Urothelium cell line (cell line): ENCODE measurements at regions not wholly inside any gene's neighbourhood (a gene's known extent, or its start where the extent isn't known, plus 50 kb on each side); places are given as distances from the start of the nearest gene placed in this dataset.
"Not testable (repeated sequence)": the region's sequence is repeated elsewhere in the genome, so short reads cannot be mapped to it uniquely, and the experiment has no call there.

Source experiments
- DNase-seq: peaks from one replicate; pipeline ENCODE4 v3.0.0; 2011; ENCODE audit warnings: low spot score, mixed read lengths
- FAIRE-seq: peaks from 2 replicates; lab custom pipeline; 2011; peaks lifted over from hg19 to GRCh38; lab: Jason Lieb, UNC

GRCh38 chr16:62780081-62780480 lies 743.8 kb upstream of the CDH8 start:
- not testable (repeated sequence) for DNase-seq, FAIRE-seq

- DNase-seq (no peak), FAIRE-seq (no peak)
Observed at GRCh38 chr16:62764572-62764971, 728.3 kb upstream of the CDH8 start.

- DNase-seq (no peak), FAIRE-seq (no peak)
Observed at GRCh38 chr16:62760398-62760797, 724.2 kb upstream of the CDH8 start.

DNA sequence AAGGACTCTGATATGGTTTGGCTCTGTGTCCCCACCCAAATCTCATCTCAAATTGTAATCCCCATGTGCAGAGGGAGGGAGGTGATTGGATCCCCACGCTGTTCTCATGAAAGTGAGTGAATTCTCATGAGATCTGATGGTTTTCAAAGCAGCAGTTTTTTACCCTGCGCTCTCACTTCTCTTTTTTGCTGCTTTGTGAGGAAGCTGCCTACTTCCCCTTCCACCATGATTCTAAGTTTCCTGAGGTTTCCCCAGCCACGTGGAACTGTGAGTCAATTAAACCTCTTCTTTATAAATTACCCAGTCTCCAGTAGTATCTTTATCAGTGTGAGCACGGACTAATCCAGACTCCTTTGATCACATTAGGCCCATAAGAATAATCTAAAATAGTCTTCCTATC lies 719.7 kb upstream of the CDH8 start:
- FAIRE-seq: no peak
- DNase-seq: no peak

- no peak for DNase-seq
- no peak for FAIRE-seq
Observed at GRCh38 chr16:62752854-62753253, 716.6 kb upstream of the CDH8 start.

DNA sequence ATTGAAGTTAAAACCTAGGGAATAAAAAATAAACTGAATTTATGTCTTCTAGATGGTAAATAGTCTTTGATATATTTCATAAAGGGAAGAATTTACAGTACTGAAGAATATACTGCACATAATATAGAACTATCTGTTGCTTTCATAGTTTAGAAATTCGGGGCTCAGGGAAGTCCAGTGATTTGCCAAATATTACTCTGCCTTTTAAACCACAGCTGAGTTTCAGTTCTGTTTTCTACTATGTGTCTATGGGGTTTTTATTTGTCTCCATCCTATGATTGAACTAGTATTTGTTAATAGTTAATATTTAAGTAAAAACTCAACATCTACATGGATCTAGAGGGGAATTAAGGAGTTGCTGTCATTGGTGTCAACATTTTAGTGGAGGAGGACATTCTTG lies 715.0 kb upstream of the CDH8 start:
- no peak for DNase-seq
- no peak for FAIRE-seq

DNA sequence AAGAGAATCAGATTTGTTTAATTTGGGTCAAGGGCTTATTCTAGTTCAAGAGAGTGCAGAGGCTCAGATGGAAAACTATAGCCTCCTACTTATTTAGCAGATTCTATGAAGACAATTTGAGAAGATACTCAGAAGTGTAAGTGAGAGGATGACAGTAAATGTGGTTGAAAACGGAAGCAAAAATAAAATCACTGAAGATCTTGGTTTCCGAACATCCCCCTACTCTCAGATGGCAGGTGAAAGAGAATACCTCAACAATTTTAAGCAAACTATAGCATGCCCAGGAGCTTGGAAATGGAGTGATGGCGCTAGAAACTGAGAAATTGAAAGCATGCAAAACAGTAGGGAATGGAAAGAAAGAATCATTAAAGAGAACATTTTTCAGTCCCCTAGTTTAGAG lies 705.5 kb upstream of the CDH8 start:
- no peak for FAIRE-seq
- DNase-seq: no peak

- DNase-seq: no peak
- no peak for FAIRE-seq
Observed at GRCh38 chr16:62738666-62739460, 702.6 kb upstream of the CDH8 start.

DNA sequence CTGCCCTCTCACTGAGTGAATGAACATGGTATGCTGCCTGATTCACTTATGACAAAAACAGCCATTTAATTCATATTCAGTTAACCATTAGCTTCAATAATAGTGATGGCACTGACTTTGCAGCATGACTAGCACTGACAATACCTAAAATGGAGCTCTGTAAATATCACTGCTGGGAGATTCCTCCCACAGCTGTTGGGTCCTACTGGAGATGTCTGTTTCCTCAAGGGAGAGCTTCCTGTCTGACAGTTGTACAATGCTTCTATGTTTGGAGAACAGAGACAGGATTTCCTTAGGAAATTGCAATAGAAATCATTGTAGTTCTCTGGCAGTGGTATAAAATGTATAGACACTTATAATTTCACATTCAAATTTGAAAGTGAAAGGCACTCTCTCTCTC lies 695.9 kb upstream of the CDH8 start:
- DNase-seq (no peak), FAIRE-seq (no peak)

DNA sequence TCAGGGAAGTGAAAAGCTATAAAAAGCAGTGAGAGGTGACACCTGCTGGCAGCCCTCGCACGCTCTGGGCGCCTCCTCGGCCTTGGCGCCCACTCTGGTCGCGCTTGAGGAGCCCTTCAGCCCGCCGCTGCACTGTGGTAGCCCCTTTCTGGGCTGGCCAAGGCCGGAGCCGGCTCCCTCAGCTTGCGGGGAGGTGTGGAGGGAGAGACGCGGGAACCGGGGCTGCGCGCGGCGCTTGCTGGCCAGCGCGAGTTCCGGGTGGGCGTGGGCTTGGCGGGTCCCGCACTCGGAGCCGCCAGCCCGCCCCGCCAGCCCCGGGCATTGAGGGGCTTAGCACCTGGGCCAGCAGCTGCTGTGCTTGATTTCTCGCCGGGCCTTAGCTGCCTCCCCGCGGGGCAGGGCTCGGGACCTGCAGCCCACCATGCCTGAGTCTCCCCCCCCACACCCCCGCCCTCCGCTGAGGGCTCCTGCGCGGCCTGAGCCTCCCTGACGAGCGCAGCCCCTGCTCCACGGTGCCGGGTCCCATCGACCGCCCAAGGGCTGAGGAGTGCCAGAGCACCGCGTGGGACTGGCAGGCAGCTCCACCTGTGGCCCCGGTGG lies 688.5 kb upstream of the CDH8 start:
- DNase-seq, FAIRE-seq: not testable (repeated sequence)

DNA sequence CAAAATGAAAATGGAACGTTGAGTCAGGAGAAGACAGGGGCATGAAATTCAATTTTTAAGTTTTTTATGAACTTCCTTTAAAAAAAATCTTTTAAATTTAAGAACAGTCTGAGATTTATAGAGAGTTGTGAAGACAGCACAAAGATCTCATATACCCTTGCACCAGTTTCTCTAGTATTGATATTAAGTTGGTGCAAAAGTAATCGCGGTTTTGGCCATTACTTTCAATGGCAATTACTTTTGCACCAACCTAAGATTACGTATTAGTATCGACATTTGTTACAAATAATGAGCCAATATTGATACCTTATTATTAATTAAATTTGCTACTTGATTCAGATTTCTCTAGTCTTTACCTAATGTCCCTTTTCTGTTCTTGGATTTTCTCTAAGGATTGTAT lies 684.4 kb upstream of the CDH8 start:
- FAIRE-seq: no peak

DNA sequence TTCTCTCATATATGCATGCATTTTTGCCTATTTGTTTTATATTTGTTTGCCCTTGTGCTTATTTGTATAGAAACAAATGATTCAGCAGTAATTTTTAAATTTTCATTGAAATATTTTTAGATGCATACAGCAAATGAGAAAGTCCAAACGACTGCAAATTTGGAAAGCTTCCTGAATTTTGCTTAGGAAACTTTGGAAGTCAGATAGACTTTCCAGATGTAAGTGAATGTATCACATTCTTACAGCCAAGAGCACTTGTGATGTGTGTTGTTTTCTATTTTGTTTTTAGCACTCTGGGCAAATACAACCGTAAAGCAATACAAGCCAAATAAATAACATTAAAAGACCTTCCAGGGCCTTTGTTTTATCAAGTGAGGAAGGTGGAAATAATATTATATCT lies 680.8 kb upstream of the CDH8 start:
- no peak for FAIRE-seq
- no peak for DNase-seq

More for the DNA sequence above, 684.4 kb upstream of the CDH8 start:
- DNase-seq: no peak

GRCh38 chr16:62715701-62716100 lies 679.5 kb upstream of the CDH8 start:
- no peak for DNase-seq
- no peak for FAIRE-seq

DNA sequence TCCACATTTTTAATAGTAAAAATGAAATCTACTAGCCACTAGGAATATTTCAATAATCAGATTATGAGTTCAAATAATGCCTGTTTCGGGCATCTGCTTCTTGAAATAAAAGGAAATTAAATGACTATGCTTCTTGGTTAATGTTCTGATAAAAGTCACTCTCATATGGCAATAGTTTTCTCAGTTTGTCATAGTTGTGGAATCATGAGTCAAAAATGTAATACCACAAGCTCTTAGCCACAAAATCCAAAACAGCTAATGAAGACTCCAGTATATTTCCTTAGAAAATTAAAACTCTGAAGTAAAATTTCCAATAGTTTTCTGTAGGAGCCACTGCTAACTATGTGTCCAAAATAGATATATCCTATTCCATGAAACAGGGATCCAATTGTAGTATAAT lies 676.3 kb upstream of the CDH8 start:
- DNase-seq (no peak), FAIRE-seq (no peak)

- FAIRE-seq: no peak
Observed at GRCh38 chr16:62711797-62712196, 675.6 kb upstream of the CDH8 start.

DNA sequence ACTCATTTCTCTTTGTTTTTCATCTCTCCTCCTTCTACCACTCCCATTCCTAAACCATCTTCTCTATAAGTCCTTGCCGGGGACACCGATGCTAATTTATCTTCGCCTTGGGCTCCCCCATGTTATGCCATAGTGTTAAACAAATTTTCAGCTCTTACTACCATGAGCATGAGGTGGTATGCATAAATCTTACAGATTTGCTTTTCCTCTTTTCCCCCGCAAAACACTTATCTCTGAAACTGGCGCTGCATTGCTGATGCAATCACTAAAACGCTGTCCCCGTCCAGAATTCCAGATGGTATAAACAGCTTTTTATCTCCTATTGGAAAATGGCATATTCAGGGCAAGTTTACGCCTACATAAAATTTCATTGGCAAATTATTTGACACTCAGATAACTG lies 673.6 kb upstream of the CDH8 start:
- FAIRE-seq: no peak

More at GRCh38 chr16:62711797-62712196, 675.6 kb upstream of the CDH8 start:
- no peak for DNase-seq

GRCh38 chr16:62701426-62701825 lies 665.2 kb upstream of the CDH8 start:
- FAIRE-seq (no peak), DNase-seq (no peak)

More for the DNA sequence above, 673.6 kb upstream of the CDH8 start:
- no peak for DNase-seq

- DNase-seq (no peak), FAIRE-seq (no peak)
Observed at GRCh38 chr16:62700426-62701294, 664.4 kb upstream of the CDH8 start.

GRCh38 chr16:62692685-62693084 lies 656.4 kb upstream of the CDH8 start:
- no peak for FAIRE-seq
- DNase-seq: no peak

- DNase-seq (no peak), FAIRE-seq (no peak)
Observed at GRCh38 chr16:62681819-62682218, 645.6 kb upstream of the CDH8 start.

- peak; percentile 44 for FAIRE-seq
- no peak for DNase-seq
Observed at GRCh38 chr16:62678796-62679195, 642.6 kb upstream of the CDH8 start.

GRCh38 chr16:62676306-62676705 lies 640.1 kb upstream of the CDH8 start:
- FAIRE-seq: no peak
- DNase-seq: no peak
